ENCODE measurements at regions not wholly inside any gene's neighbourhood (a gene's known extent, or its start where the extent isn't known, plus 50 kb on each side); places are given as distances from the start of the nearest gene placed in this dataset.

DNA sequence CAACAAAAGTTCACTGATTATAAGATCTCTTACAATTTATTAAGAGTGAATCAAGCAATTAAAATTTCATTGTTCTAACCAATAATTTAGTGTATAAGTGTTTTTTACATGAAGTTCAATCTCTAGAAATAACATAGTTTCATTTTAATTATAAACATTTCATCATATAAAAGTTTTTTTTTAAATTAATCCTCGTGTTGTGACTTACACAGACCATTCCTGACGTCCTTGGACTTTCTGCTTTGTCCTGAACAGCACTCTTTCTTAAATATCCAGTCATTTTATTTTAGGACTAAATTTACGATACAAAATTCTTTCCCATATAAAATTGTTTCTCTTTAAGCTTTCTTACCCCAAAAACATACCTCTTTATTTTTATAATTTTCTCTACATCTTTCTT is 841.7 kb upstream of the POU3F4 start:
- Histone ChIP-seq H3K4me3 (no peak overlapping the region), H4K20me1 (ENCODE audit: insufficient read depth) (no peaks in the 10 kb centered on the region), H3K27me3 (ENCODE audit: insufficient read depth, low read depth) (no peaks in the 10 kb centered on the region), H3K9me3 (ENCODE audit: insufficient read depth, low read depth) (no peaks in the 10 kb centered on the region), H3F3A (ENCODE audit: insufficient read depth, low read depth) (no peaks in the 10 kb centered on the region), H3K4me1 (replicated peaks; ENCODE audit: insufficient read depth) (no peaks in the 10 kb centered on the region), H3K36me3 (ENCODE audit: low read depth) (no peaks in the 10 kb centered on the region), H3K4me2 (no peak overlapping the region), H3K79me2 (ENCODE audit: low read depth) (no peaks in the 10 kb centered on the region), H2AFZ (no peak overlapping the region), H3K9me2 (ENCODE audit: insufficient read depth) (no peaks in the 10 kb centered on the region), H3K27ac (no peak overlapping the region)
- TF ChIP-seq, protein P1, sequence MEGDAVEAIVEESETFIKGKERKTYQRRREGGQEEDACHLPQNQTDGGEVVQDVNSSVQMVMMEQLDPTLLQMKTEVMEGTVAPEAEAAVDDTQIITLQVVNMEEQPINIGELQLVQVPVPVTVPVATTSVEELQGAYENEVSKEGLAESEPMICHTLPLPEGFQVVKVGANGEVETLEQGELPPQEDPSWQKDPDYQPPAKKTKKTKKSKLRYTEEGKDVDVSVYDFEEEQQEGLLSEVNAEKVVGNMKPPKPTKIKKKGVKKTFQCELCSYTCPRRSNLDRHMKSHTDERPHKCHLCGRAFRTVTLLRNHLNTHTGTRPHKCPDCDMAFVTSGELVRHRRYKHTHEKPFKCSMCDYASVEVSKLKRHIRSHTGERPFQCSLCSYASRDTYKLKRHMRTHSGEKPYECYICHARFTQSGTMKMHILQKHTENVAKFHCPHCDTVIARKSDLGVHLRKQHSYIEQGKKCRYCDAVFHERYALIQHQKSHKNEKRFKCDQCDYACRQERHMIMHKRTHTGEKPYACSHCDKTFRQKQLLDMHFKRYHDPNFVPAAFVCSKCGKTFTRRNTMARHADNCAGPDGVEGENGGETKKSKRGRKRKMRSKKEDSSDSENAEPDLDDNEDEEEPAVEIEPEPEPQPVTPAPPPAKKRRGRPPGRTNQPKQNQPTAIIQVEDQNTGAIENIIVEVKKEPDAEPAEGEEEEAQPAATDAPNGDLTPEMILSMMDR (conservative IDR thresholded peaks at IDR 0.05): no peak
- no peak for TF ChIP-seq EZH2 (IDR thresholded peaks at IDR 0.05; ENCODE audit: low read depth)
- CTCF ChIA-PET: no interaction called here
- intact Hi-C loops (cut with micrococcal nuclease; ENCODE audit: unreplicated experiment): no loop called here
- no TSS peak for BruUV-seq (replicated peaks)
- POLR2A ChIA-PET (ENCODE audit: unreplicated experiment): no interaction called here
- DNase-seq: no peak

DNA sequence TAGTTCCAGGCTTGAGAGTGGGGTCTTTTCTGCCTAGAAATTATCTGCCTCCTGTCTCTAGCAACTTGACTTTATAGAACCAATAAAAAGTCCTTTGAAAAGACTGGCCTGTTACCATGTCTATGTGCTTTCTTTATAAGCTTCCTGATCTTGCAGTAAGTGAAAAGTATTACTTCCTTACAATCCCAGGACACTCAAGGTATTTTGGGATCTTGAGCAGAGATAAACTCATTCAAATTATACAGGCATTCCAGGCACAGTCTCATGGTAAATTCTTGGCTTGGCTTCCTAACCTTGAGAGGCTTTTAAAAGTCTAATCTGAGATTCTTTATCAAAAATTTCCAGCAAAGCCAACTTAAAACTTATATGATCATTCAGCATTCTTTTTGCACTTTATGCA is 833.0 kb upstream of the POU3F4 start:
- Histone ChIP-seq H3K4me3 (no peak overlapping the region), H2AFZ (no peak overlapping the region), H3K4me2 (no peak overlapping the region), H3K9me3 (ENCODE audit: insufficient read depth, low read depth) (no peaks in the 10 kb centered on the region), H3K4me1 (replicated peaks; ENCODE audit: insufficient read depth) (no peaks in the 10 kb centered on the region), H3K36me3 (ENCODE audit: low read depth) (no peaks in the 10 kb centered on the region), H3K27ac (no peak overlapping the region), H3F3A (ENCODE audit: insufficient read depth, low read depth) (no peaks in the 10 kb centered on the region), H3K27me3 (ENCODE audit: insufficient read depth, low read depth) (no peaks in the 10 kb centered on the region), H4K20me1 (ENCODE audit: insufficient read depth) (no peaks in the 10 kb centered on the region), H3K9me2 (ENCODE audit: insufficient read depth) (no peaks in the 10 kb centered on the region), H3K79me2 (ENCODE audit: low read depth) (no peaks in the 10 kb centered on the region)
- TF ChIP-seq, protein P1 (conservative IDR thresholded peaks at IDR 0.05): no peak
- ChIA-PET POLR2A (ENCODE audit: unreplicated experiment) (no interaction called here), CTCF (no interaction called here)
- intact Hi-C loops (cut with micrococcal nuclease; ENCODE audit: unreplicated experiment): no loop called here
- no TSS peak for BruUV-seq (replicated peaks)
- no peak for DNase-seq

DNA sequence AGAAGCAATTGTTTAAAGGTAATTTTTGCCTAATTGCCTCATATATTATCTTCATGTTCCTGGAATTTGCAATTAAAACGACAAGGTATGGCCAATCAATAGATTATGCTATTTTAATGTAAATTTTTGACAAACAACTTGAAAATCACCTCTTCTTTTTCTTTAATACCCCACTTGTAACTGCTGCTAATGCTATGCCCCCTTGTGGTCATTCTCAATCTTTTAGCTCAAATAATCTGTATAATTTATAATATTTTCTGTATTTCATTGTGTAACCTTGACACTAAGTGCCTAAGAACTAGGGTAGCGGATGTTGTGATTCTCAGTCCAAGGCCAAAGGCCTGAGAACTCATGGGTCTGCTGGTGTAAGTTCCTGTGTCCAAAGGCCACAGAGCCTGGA is 831.7 kb upstream of the POU3F4 start:
- Histone ChIP-seq H3K79me2 (ENCODE audit: low read depth) (no peaks in the 10 kb centered on the region), H3K9me2 (ENCODE audit: insufficient read depth) (no peaks in the 10 kb centered on the region), H3K36me3 (ENCODE audit: low read depth) (no peaks in the 10 kb centered on the region), H3K27ac (no peak overlapping the region), H4K20me1 (ENCODE audit: insufficient read depth) (no peaks in the 10 kb centered on the region), H2AFZ (no peak overlapping the region), H3K9me3 (ENCODE audit: insufficient read depth, low read depth) (no peaks in the 10 kb centered on the region), H3K4me2 (no peak overlapping the region), H3K4me3 (no peak overlapping the region), H3K27me3 (ENCODE audit: insufficient read depth, low read depth) (no peaks in the 10 kb centered on the region), H3F3A (ENCODE audit: insufficient read depth, low read depth) (no peaks in the 10 kb centered on the region), H3K4me1 (replicated peaks; ENCODE audit: insufficient read depth) (no peaks in the 10 kb centered on the region)
- no peak for DNase-seq
- no TSS peak for BruUV-seq (replicated peaks)
- intact Hi-C loops (cut with micrococcal nuclease; ENCODE audit: unreplicated experiment): no loop called here
- TF ChIP-seq EZH2 (IDR thresholded peaks at IDR 0.05; ENCODE audit: low read depth): no peak
- TF ChIP-seq, protein P1 (conservative IDR thresholded peaks at IDR 0.05): peak; percentile 53
- POLR2A ChIA-PET (ENCODE audit: unreplicated experiment): interaction anchor here (0.5 kb wide), 1 partner anchor 411 kb away, joined by 5 read pairs; no protein-coding TSS in a partner anchor
- CTCF ChIA-PET: interaction anchor here (1.0 kb wide), 1 partner anchor 446 kb away, joined by 3 read pairs; no protein-coding TSS in a partner anchor
